ENCODE measurements at regions not wholly inside any gene's neighbourhood (a gene's known extent, or its start where the extent isn't known, plus 50 kb on each side); places are given as distances from the start of the nearest gene placed in this dataset.
"Not testable (repeated sequence)": the region's sequence is repeated elsewhere in the genome, so short reads cannot be mapped to it uniquely, and the experiment has no call there.

GRCh38 chr11:104704146-104704830, 194.0 kb downstream of the CASP12 start:
- no peak for DNase-seq (ENCODE audit: low read depth)

- no peak for DNase-seq (ENCODE audit: low read depth)
Observed at GRCh38 chr11:104700609-104701008, 197.7 kb downstream of the CASP12 start.

DNA sequence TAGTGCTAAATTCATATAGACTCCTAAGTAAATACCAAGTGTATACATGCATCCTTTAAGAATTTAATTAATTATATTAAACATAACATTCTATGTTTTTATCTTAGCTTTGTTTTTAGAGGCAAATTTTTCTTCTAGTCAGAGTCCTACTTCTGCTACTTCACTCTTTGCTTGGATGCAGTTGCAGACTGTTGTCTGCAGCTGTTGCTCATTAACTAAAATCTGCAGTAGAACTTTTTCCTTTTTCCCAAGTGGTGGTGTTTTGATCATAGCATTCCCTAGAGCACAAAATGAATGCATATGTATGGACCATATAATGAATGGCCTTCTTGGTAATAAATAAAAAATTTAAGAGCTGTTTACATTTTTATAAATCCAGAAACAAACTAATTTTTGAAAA, 198.3 kb downstream of the CASP12 start:
- no peak for DNase-seq (ENCODE audit: low read depth)

GRCh38 chr11:104695065-104695463, 203.2 kb downstream of the CASP12 start:
- DNase-seq (ENCODE audit: low read depth) = no peak

GRCh38 chr11:104694259-104695064, 203.8 kb downstream of the CASP12 start:
- DNase-seq (ENCODE audit: low read depth) = no peak

DNA sequence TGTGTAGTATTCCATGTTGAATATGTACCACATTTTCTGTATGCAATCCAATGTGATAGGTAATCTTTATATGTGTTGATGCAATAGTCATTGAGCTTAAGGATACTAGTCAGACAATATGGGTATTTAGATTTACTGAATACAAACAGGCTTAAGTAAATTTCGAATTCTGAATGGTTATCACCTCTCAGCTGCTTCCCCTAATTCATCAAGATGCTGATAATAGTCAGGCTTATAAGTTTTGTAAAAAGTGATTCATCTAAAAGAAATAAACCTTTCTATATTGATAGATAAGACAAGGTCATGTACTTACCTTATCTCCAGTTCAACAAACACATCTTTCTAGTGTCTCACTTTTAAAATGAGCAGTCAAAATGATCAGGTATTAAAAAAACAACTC, 205.5 kb downstream of the CASP12 start:
- DNase-seq (ENCODE audit: low read depth) = no peak

DNA sequence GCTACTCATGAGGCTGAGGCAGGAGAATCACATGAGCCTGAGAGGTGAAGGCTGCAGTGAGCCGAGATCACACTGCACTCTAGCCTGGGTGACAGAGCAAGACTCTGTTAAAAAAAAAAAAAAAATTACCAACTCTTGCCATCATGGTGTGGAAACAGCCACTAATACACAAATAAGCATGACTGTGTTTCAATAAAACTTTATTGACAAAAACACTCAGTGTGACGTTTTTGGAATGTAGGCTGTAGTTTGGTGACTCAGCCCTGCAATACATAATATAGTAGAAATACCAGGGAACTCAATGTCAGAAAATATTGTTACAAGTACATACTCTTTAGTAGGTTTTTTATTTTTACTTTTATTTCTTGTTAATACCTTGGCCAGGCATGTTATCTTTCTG, 207.1 kb downstream of the CASP12 start:
- no peak for DNase-seq (ENCODE audit: low read depth)

- no peak for DNase-seq (ENCODE audit: low read depth)
Observed at GRCh38 chr11:104690241-104690640, 208.0 kb downstream of the CASP12 start.

GRCh38 chr11:104688731-104689130, 209.5 kb downstream of the CASP12 start:
- DNase-seq (ENCODE audit: low read depth) = no peak

GRCh38 chr11:104682206-104682605, 216.1 kb downstream of the CASP12 start:
- DNase-seq (ENCODE audit: low read depth) = no peak

GRCh38 chr11:104679258-104679657, 219.0 kb downstream of the CASP12 start:
- DNase-seq (ENCODE audit: low read depth) = no peak

GRCh38 chr11:104678408-104678807, 219.9 kb downstream of the CASP12 start:
- no peak for DNase-seq (ENCODE audit: low read depth)

DNA sequence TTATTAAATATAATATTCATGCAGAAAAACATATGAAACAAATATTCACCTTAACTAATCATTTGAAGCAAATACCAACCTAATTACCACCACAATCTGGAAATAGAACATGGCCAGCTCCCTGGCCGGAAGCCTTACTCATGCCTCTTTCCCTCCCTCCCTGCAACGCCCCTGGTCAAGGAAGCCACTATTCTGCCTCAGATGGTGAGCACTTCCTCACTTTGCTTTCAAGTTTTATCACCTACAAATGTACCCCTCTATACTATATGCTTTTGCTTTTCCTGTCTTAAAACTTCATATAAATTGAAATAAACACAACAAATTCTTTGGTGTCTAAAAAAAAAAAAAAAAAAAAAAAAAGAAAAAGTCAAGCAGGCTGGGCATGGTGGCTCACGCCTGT, 221.2 kb downstream of the CASP12 start:
- DNase-seq (ENCODE audit: low read depth) = not testable (repeated sequence)

DNA sequence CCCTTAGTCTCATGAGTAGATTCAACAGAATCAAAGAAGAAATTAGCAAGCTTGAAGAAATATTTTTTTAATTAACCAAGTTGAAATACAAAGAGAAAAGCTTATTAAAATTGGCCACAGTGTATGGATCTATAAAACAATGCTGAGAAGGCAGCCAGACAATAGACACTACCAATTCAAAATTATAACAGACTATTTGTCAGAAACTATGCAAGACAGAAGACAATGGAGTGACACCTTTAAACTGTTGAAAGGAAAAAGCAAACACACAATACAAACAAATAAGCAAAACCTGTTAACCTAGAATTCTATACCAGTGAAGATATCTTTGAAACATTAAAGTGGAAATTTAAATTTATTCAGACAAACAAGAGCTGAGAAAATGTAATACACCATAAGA, 225.4 kb downstream of the CASP12 start:
- no peak for DNase-seq (ENCODE audit: low read depth)

DNA sequence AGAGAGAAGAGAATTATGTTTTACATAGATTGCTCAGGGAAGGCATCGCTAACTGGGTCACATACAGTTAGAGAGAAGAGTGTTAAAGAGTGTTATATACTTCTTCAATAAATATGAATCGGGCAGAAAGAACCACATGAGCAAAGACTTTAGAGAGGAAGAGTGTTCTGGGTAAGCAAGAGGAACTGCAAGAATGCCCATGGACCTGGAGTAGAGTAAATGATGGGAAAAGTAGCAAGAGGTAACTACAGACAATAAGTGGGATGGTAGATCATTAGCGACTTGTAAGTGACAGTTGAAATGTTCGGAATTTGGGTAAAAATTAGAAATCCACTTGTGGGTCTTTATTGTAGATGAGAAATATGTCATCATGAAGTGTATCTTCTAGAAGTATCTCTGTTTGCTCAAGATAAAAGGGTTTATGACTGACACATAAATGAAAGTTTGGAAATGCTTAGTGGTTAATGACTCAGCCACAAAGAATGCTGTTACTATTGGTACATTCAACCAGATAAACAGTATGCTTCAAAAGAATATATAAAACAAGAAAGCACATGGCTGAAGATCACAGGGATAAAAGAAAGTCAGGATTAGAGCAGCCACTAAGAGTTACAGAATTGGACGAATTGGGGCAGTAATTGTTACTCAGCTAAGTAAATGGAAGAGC, 229.3 kb downstream of the CASP12 start:
- no peak for DNase-seq (ENCODE audit: low read depth)

GRCh38 chr11:104666624-104667023, 231.6 kb downstream of the CASP12 start:
- DNase-seq (ENCODE audit: low read depth) = no peak

GRCh38 chr11:104665641-104666040, 232.6 kb downstream of the CASP12 start:
- no peak for DNase-seq (ENCODE audit: low read depth)

DNA sequence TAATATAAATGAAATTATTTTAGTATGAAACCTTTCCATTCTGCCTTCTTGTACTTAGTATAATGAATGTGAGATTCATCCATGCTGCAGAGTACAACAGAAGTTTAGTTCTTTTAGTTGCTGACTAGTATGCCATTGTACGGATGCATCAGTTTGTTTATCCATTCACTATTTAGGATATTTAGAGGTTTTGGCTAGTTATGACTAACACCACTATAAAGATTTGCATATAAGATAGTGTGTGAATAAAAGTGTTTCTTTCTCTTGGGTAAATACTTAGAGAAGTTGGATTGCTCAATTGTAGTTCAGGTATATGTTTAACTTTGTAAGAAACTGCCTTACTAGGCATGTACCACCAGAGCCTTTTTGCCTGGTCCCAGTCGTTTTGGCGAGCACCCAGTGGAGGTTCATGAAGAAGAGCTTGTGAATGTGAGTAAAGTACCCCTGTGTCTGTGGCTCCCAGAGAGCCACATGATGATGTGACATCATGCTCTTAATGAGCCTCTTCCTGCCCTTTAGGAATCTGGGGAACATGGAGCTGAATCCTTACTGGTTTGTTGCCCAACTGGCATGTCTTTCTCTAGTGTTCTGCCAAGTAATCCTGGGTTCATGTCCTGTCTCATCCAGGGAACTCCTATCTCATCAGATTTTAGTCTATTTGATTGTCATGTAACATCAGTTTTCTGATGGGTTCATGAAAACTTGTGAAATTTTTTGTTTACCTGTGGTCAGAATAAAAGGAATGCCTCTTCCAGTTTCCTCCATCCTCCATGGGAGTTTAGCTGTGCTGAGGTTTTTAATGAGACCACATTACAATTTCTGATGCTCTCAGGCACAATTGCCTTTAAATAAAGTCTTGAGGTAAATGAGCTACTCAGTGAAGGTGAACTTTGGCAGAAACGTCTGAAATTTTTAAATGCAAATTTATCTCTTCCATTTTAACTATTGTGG, 234.8 kb downstream of the CASP12 start:
- DNase-seq (ENCODE audit: low read depth) = no peak

DNA sequence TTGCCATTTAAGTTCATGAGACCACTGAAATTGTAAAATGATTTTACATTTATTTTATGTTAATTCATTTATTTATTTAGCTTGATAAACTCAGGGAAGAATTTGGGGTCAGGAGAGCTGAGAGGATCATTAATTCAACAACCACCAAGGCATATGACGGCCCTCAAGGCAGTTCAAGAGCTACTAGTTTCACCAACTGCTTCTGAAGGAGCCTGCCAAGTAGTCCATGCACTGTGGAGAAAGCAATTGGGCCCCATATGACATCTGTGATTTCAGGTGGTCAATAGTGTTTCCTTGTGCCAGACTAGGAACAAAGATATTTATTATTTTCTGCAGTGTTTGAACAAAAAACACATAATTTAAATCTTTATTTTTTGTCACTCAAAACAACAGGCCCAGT, 236.4 kb downstream of the CASP12 start:
- no peak for DNase-seq (ENCODE audit: low read depth)

GRCh38 chr11:104661471-104661870, 236.8 kb downstream of the CASP12 start:
- DNase-seq (ENCODE audit: low read depth) = no peak

GRCh38 chr11:104658177-104658576, 240.1 kb downstream of the CASP12 start:
- DNase-seq (ENCODE audit: low read depth) = no peak

GRCh38 chr11:104657083-104657482, 241.2 kb downstream of the CASP12 start:
- no peak for DNase-seq (ENCODE audit: low read depth)

All from activated T-helper 9 cell treated with anti-CD3 and anti-CD28 coated beads, Interleukin-2, amount 50 U/mL, for 16 hours (primary cell).